ENCODE measurements at regions not wholly inside any gene's neighbourhood (a gene's known extent, or its start where the extent isn't known, plus 50 kb on each side); places are given as distances from the start of the nearest gene placed in this dataset.

GRCh38 chr10:8532647-8533046 is 478.2 kb downstream of the GATA3 start:
- DNase-seq (ENCODE audit: low read depth in 2 of 2, low spot score in 1 of 2) = no peak

GRCh38 chr10:8533462-8533861 is 479.0 kb downstream of the GATA3 start:
- no peak for DNase-seq (ENCODE audit: low read depth in 2 of 2, low spot score in 1 of 2)

GRCh38 chr10:8534096-8534495 is 479.6 kb downstream of the GATA3 start:
- DNase-seq (ENCODE audit: low read depth in 2 of 2, low spot score in 1 of 2) = no peak

- DNase-seq (ENCODE audit: low read depth in 2 of 2, low spot score in 1 of 2) = no peak
These were observed 480.4 kb downstream of the GATA3 start for GRCh38 chr10:8534891-8535290.

- no peak for DNase-seq (ENCODE audit: low read depth in 2 of 2, low spot score in 1 of 2)
These were observed 484.6 kb downstream of the GATA3 start for GRCh38 chr10:8539056-8539455.

GRCh38 chr10:8543361-8544056 is 489.0 kb downstream of the GATA3 start:
- DNase-seq (ENCODE audit: low read depth in 2 of 2, low spot score in 1 of 2) = no peak

GRCh38 chr10:8544057-8544380 is 489.5 kb downstream of the GATA3 start:
- no peak for DNase-seq (ENCODE audit: low read depth in 2 of 2, low spot score in 1 of 2)

- DNase-seq (ENCODE audit: low read depth in 2 of 2, low spot score in 1 of 2) = no peak
These were observed 490.0 kb downstream of the GATA3 start for GRCh38 chr10:8544500-8544899.

GRCh38 chr10:8554574-8554973 is 500.1 kb downstream of the GATA3 start:
- DNase-seq (ENCODE audit: low read depth in 2 of 2, low spot score in 1 of 2) = no peak

- DNase-seq (ENCODE audit: low read depth in 2 of 2, low spot score in 1 of 2) = no peak
These were observed 501.8 kb downstream of the GATA3 start for GRCh38 chr10:8556321-8556720.

GRCh38 chr10:8563478-8563877 is 509.0 kb downstream of the GATA3 start:
- DNase-seq (ENCODE audit: low read depth in 2 of 2, low spot score in 1 of 2) = no peak

- DNase-seq (ENCODE audit: low read depth in 2 of 2, low spot score in 1 of 2) = no peak
These were observed 512.2 kb downstream of the GATA3 start for GRCh38 chr10:8566737-8567136.

- no peak for DNase-seq (ENCODE audit: low read depth in 2 of 2, low spot score in 1 of 2)
These were observed 513.9 kb downstream of the GATA3 start for GRCh38 chr10:8568401-8568800.

- DNase-seq (ENCODE audit: low read depth in 2 of 2, low spot score in 1 of 2) = no peak
These were observed 521.1 kb downstream of the GATA3 start for GRCh38 chr10:8575620-8576019.

- no peak for DNase-seq (ENCODE audit: low read depth in 2 of 2, low spot score in 1 of 2)
These were observed 521.8 kb downstream of the GATA3 start for GRCh38 chr10:8576281-8576680.

GRCh38 chr10:8576911-8577310 is 522.4 kb downstream of the GATA3 start:
- DNase-seq (ENCODE audit: low read depth in 2 of 2, low spot score in 1 of 2) = no peak

GRCh38 chr10:8577686-8578085 is 523.2 kb downstream of the GATA3 start:
- DNase-seq (ENCODE audit: low read depth in 2 of 2, low spot score in 1 of 2) = no peak

- no peak for DNase-seq (ENCODE audit: low read depth in 2 of 2, low spot score in 1 of 2)
These were observed 527.2 kb downstream of the GATA3 start for GRCh38 chr10:8581521-8582225.

GRCh38 chr10:8583096-8583495 is 528.6 kb downstream of the GATA3 start:
- no peak for DNase-seq (ENCODE audit: low read depth in 2 of 2, low spot score in 1 of 2)

- DNase-seq (ENCODE audit: low read depth in 2 of 2, low spot score in 1 of 2) = no peak
These were observed 530.2 kb downstream of the GATA3 start for GRCh38 chr10:8584666-8585065.

GRCh38 chr10:8586504-8586903 is 532.0 kb downstream of the GATA3 start:
- no peak for DNase-seq (ENCODE audit: low read depth in 2 of 2, low spot score in 1 of 2)

- no peak for DNase-seq (ENCODE audit: low read depth in 2 of 2, low spot score in 1 of 2)
These were observed 533.6 kb downstream of the GATA3 start for GRCh38 chr10:8588135-8588534.

GRCh38 chr10:8590518-8590917 is 536.0 kb downstream of the GATA3 start:
- DNase-seq (ENCODE audit: low read depth in 2 of 2, low spot score in 1 of 2) = no peak
